HepG2 (cell line): ENCODE measurements at regions not wholly inside any gene's neighbourhood (a gene's known extent, or its start where the extent isn't known, plus 50 kb on each side); places are given as distances from the start of the nearest gene placed in this dataset.

Experiments used
- ATAC-seq: fragments of 200-7000 bp; cut with Tn5 transposase; 3 replicates; pipeline ENCODE4 v1.9.1; 2020; ENCODE audit warnings: mild to moderate bottlenecking, moderate library complexity
- BruUV-seq: library from RNA; stranded (reverse); fragments of 400-500 nt; replicated peaks from 2 replicates; lab custom pipeline; 2021; lab: Mats Ljungman, UMichigan
- CTCF ChIA-PET: fragments of 300-600 bp; formaldehyde crosslinking; extraction: SDS; loops from one replicate; lab custom pipeline; 2021; ENCODE audit warnings: low total read pairs, inconsistent platforms, low intra/inter-chr PET ratio; lab: Yijun Ruan, JAX
- POLR2A ChIA-PET: fragments of 350-600 bp; sonication (Branson Sonifier 250); formaldehyde crosslinking; loops from one replicate; lab custom pipeline; 2020; ENCODE audit warnings: antibody characterized with exemption, inconsistent platforms; lab: Yijun Ruan, JAX
- DNase-seq: peaks from one replicate; pipeline ENCODE4 v3.0.0-alpha.2; 2015; ENCODE audit warnings: low spot score
- FAIRE-seq: peaks from 3 replicates; lab custom pipeline; 2011; peaks lifted over from hg19 to GRCh38; lab: Jason Lieb, UNC
- H2AFZ ChIP-seq: one replicate; pipeline ENCODE4 v1.6.1; 2011; ENCODE audit warnings: low read length, inconsistent platforms
- H3K27ac ChIP-seq: fragments of 300-600 bp; 3 replicates; pipeline ENCODE4 v1.8.0; 2011; ENCODE audit warnings: mixed run types, mild to moderate bottlenecking, mixed read lengths, low read length, inconsistent platforms; ENCODE audit not compliant: insufficient read depth; ENCODE audit errors: extremely low read length
- H3K27me3 ChIP-seq, 2 experiments: fragments of 200-600 bp in 1 of 2; 2 replicates in 1 of 2; 3 replicates in 1 of 2; pipeline versions ENCODE4 v1.6.0 to v1.8.0; 2011; ENCODE audit warnings: low read length in 2 of 2, mild to moderate bottlenecking in 2 of 2, moderate library complexity in 2 of 2, inconsistent platforms in 1 of 2; ENCODE audit not compliant: insufficient read depth in 2 of 2, control insufficient read depth in 1 of 2
- H3K36me3 ChIP-seq, 2 experiments: fragments of 200-600 bp in 1 of 2; replicated peaks in 1 of 2; 2 replicates in 1 of 2; 3 replicates in 1 of 2; pipeline versions ENCODE4 v1.5.1 to v1.8.0; 2011; ENCODE audit warnings: low read length in 2 of 2, inconsistent platforms in 1 of 2; ENCODE audit not compliant: insufficient read depth in 2 of 2, control insufficient read depth in 1 of 2
- H3K4me1 ChIP-seq: 2 replicates; pipeline ENCODE4 v1.5.1; 2012; ENCODE audit warnings: low read length, inconsistent platforms; ENCODE audit not compliant: insufficient read depth
- H3K4me2 ChIP-seq: 2 replicates; pipeline ENCODE4 v1.6.0; 2011; ENCODE audit warnings: low read depth, low read length, inconsistent platforms
- H3K4me3 ChIP-seq, 3 experiments: fragments of 200-600 bp in 1 of 3; sonication (generic), shearing (Covaris generic) in 1 of 3; replicated peaks in 1 of 3; 2 replicates each; pipeline ENCODE4 v1.5.1; 2011 to 2016; ENCODE audit warnings: low read length in 3 of 3, inconsistent platforms in 2 of 3, low read depth in 2 of 3, mild to moderate bottlenecking in 2 of 3, control low read depth in 1 of 3, mixed read lengths in 1 of 3; ENCODE audit not compliant: insufficient read depth in 1 of 3
- H3K79me2 ChIP-seq: one replicate; pipeline ENCODE4 v1.6.1; 2011; ENCODE audit warnings: low read length, inconsistent platforms; ENCODE audit not compliant: insufficient read depth
- H3K9ac ChIP-seq: 2 replicates; pipeline ENCODE4 v1.6.0; 2011; ENCODE audit warnings: mild to moderate bottlenecking, low read depth, low read length, inconsistent platforms; ENCODE audit not compliant: insufficient read depth
- H3K9me3 ChIP-seq: 2 replicates; pipeline ENCODE4 v1.5.1; 2012; ENCODE audit warnings: mild to moderate bottlenecking, low read length
- H4K20me1 ChIP-seq: 2 replicates; pipeline ENCODE4 v1.6.0; 2011; ENCODE audit warnings: inconsistent platforms, mild to moderate bottlenecking, low read length, moderate library complexity; ENCODE audit not compliant: insufficient read depth
- CREM ChIP-seq, 2 experiments: sonication (generic) in 1 of 2; formaldehyde crosslinking in 1 of 2; IDR thresholded peaks; 2 replicates each; pipeline versions ENCODE4 v1.4.0 to v1.6.1; 2016 to 2020; ENCODE audit warnings: antibody characterized with exemption in 1 of 2, mild to moderate bottlenecking in 1 of 2, missing genetic modification reagents in 1 of 2
- in situ Hi-C: cut with HindIII; loops from 2 replicates; pipeline ENCODE4 v1.10.0; 2017; ENCODE audit warnings: low pct_unique_long_range_greater_than_20kb; ENCODE audit not compliant: extremely low pct_ligation_motif_present
- intact Hi-C: fragments of 100-400 bp; cut with micrococcal nuclease; formaldehyde crosslinking; loops from one replicate; pipeline ENCODE4 v1.10.0; 2022; ENCODE audit not compliant: unreplicated experiment
- TF ChIP-seq, protein P1 (sequence below): sonication (generic); formaldehyde crosslinking; IDR thresholded peaks from 2 replicates; pipeline ENCODE4 v1.4.0; 2020; ENCODE audit warnings: missing genetic modification reagents
- TF ChIP-seq, protein P2 (sequence below): sonication (generic); formaldehyde crosslinking; IDR thresholded peaks from 2 replicates; pipeline ENCODE4 v1.4.0; 2020; ENCODE audit warnings: missing genetic modification reagents, mild to moderate bottlenecking, borderline replicate concordance

DNA sequence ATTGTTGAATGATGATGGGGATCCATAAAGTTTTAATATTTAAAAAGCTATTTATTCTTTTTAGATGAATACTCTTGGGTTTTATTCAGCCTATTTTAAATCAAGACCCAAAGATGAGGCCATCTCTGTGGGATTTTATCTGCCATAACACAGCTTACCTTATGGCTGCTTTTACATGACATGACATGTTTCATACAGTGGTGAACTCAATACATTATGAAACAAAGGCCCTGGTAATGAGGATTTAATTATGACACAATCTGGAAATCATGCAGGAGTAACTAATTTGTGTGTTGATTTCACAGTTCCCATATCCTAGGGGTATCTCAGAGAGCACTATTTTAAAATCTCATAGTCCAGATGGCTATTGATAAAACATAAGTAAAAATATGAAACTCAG, 661.8 kb upstream of the FZD8 start:
- POLR2A ChIA-PET: no interaction called here
- BruUV-seq: no TSS peak
- H3K27me3 ChIP-seq: no peaks in the 10 kb centered on the region
- DNase-seq (no peak), FAIRE-seq (no peak), ATAC-seq (no peak)
- no peak overlapping the region for H3K27ac ChIP-seq
- H3K79me2 ChIP-seq: no peaks in the 10 kb centered on the region
- H3K9ac ChIP-seq: no peak overlapping the region
- CTCF ChIA-PET: no interaction called here
- H4K20me1 ChIP-seq: no peaks in the 10 kb centered on the region
- no peak overlapping the region for H3K4me3 ChIP-seq
- H3K4me1 ChIP-seq: no peaks in the 10 kb centered on the region
- TF ChIP-seq, protein P1, sequence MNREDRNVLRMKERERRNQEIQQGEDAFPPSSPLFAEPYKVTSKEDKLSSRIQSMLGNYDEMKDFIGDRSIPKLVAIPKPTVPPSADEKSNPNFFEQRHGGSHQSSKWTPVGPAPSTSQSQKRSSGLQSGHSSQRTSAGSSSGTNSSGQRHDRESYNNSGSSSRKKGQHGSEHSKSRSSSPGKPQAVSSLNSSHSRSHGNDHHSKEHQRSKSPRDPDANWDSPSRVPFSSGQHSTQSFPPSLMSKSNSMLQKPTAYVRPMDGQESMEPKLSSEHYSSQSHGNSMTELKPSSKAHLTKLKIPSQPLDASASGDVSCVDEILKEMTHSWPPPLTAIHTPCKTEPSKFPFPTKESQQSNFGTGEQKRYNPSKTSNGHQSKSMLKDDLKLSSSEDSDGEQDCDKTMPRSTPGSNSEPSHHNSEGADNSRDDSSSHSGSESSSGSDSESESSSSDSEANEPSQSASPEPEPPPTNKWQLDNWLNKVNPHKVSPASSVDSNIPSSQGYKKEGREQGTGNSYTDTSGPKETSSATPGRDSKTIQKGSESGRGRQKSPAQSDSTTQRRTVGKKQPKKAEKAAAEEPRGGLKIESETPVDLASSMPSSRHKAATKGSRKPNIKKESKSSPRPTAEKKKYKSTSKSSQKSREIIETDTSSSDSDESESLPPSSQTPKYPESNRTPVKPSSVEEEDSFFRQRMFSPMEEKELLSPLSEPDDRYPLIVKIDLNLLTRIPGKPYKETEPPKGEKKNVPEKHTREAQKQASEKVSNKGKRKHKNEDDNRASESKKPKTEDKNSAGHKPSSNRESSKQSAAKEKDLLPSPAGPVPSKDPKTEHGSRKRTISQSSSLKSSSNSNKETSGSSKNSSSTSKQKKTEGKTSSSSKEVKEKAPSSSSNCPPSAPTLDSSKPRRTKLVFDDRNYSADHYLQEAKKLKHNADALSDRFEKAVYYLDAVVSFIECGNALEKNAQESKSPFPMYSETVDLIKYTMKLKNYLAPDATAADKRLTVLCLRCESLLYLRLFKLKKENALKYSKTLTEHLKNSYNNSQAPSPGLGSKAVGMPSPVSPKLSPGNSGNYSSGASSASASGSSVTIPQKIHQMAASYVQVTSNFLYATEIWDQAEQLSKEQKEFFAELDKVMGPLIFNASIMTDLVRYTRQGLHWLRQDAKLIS (CRISPR knock-in tag): no peak
- no peak for TF ChIP-seq CREM (IDR thresholded peaks at IDR 0.05)
- TF ChIP-seq CREM (CRISPR knock-in tag; IDR thresholded peaks at IDR 0.05): no peak
- TF ChIP-seq, protein P2, sequence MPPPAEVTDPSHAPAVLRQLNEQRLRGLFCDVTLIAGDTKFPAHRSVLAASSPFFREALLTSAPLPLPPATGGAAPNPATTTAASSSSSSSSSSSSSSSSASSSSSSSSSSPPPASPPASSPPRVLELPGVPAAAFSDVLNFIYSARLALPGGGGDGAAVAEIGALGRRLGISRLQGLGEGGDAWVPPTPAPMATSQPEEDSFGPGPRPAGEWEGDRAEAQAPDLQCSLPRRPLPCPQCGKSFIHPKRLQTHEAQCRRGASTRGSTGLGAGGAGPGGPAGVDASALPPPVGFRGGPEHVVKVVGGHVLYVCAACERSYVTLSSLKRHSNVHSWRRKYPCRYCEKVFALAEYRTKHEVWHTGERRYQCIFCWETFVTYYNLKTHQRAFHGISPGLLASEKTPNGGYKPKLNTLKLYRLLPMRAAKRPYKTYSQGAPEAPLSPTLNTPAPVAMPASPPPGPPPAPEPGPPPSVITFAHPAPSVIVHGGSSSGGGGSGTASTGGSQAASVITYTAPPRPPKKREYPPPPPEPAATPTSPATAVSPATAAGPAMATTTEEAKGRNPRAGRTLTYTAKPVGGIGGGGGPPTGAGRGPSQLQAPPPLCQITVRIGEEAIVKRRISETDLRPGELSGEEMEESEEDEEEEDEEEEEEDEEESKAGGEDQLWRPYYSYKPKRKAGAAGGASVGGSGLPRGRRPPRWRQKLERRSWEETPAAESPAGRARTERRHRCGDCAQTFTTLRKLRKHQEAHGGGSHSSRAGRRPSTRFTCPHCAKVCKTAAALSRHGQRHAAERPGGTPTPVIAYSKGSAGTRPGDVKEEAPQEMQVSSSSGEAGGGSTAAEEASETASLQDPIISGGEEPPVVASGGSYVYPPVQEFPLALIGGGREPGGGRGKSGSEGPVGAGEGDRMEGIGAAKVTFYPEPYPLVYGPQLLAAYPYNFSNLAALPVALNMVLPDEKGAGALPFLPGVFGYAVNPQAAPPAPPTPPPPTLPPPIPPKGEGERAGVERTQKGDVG (CRISPR knock-in tag): no peak
- intact Hi-C loops (no loop called here), in situ Hi-C loops (no loop called here)
- no peaks in the 10 kb centered on the region for H3K9me3 ChIP-seq
- H2AFZ ChIP-seq: no peak overlapping the region
- no peak overlapping the region for H3K4me2 ChIP-seq
- H3K36me3 ChIP-seq: no peaks in the 10 kb centered on the region
